Lower leg skin (tissue), 4 donors: ENCODE measurements at regions not wholly inside any gene's neighbourhood (a gene's known extent, or its start where the extent isn't known, plus 50 kb on each side); places are given as distances from the start of the nearest gene placed in this dataset.

Source experiments
- DNase-seq, 2 donors: peaks; one replicate each; pipeline ENCODE4 v3.0.0-alpha.2; 2019; ENCODE audit warnings: low spot score in 2 of 2
- H3K4me3 ChIP-seq: fragments of 200-600 bp; sonication (generic); 2 replicates; pipeline ENCODE4 v1.5.1; 2017; ENCODE audit warnings: mild to moderate bottlenecking, low read depth; ENCODE audit not compliant: poor library complexity, severe bottlenecking
- CTCF ChIP-seq, 3 donors: fragments of 450-650 bp; IDR thresholded peaks; one replicate each; pipeline ENCODE4 v1.5.1; 2016; ENCODE audit warnings: antibody characterized with exemption in 3 of 3, mild to moderate bottlenecking in 3 of 3, moderate library complexity in 2 of 3
- POLR2A ChIP-seq, 2 donors: fragments of 450-650 bp; IDR thresholded peaks; one replicate each; pipeline ENCODE4 v1.6.1; 2016 to 2017; ENCODE audit warnings: antibody characterized with exemption in 2 of 2, mild to moderate bottlenecking in 1 of 2, moderate library complexity in 1 of 2
- WGBS, 2 donors: methylation state at CpG; one replicate each; pipeline ENCODE4 v1.1.5; 2018; 5-methylcytosine and 5-hydroxymethylcytosine counted together
- intact Hi-C: fragments of 100-400 bp; cut with DNase I; formaldehyde crosslinking; loops from one replicate; pipeline ENCODE4 v1.15.0; 2023; ENCODE audit warnings: low total_unique reads

- intact Hi-C loops, result no loop called here
- H3K4me3 ChIP-seq, result no peak overlapping the region
- DNase-seq, result no peak
- TF ChIP-seq POLR2A (IDR thresholded peaks at IDR 0.05), result no peak
- TF ChIP-seq CTCF (IDR thresholded peaks at IDR 0.05), result no peak
These were observed 1176.2 kb downstream of the PCDH7 start for GRCh38 chr4:31896349-31896748.

GRCh38 chr4:31905363-31905762, 1185.2 kb downstream of the PCDH7 start:
- intact Hi-C loops, result no loop called here
- no peak overlapping the region for H3K4me3 ChIP-seq
- no peak for DNase-seq
- TF ChIP-seq POLR2A (IDR thresholded peaks at IDR 0.05) (no peak), CTCF (IDR thresholded peaks at IDR 0.05) (no peak)
- WGBS, 2 donors, result 85 to 95% methylated on average over 3 of the region's 3 CpGs

- H3K4me3 ChIP-seq, result no peak overlapping the region
- no peak for DNase-seq
- 27 to 37% methylated on average over 3 of the region's 3 CpGs for WGBS, 2 donors
- TF ChIP-seq CTCF (IDR thresholded peaks at IDR 0.05) (no peak), POLR2A (IDR thresholded peaks at IDR 0.05) (no peak)
- intact Hi-C loops, result no loop called here
These were observed 1188.1 kb downstream of the PCDH7 start for GRCh38 chr4:31908261-31908660.

GRCh38 chr4:31917334-31917733, 1197.2 kb downstream of the PCDH7 start:
- DNase-seq, result no peak
- WGBS, 2 donors, result 83% methylated on average over 1 of the region's 1 CpG
- intact Hi-C loops, result no loop called here
- no peak overlapping the region for H3K4me3 ChIP-seq
- TF ChIP-seq POLR2A (IDR thresholded peaks at IDR 0.05) (no peak), CTCF (IDR thresholded peaks at IDR 0.05) (no peak)

- WGBS, 2 donors, result 34 to 45% methylated on average over 5 of the region's 5 CpGs
These were observed 1198.7 kb downstream of the PCDH7 start for GRCh38 chr4:31918891-31919290.

More at GRCh38 chr4:31918891-31919290, 1198.7 kb downstream of the PCDH7 start:
- no peak overlapping the region for H3K4me3 ChIP-seq
- TF ChIP-seq CTCF (IDR thresholded peaks at IDR 0.05) (no peak), POLR2A (IDR thresholded peaks at IDR 0.05) (no peak)
- no peak for DNase-seq
- intact Hi-C loops, result no loop called here
